GM21619 (cell line): ENCODE measurements at regions not wholly inside any gene's neighbourhood (a gene's known extent, or its start where the extent isn't known, plus 50 kb on each side); places are given as distances from the start of the nearest gene placed in this dataset.

ENCODE experiments used
- ATAC-seq: cut with Tn5 transposase; IDR thresholded peaks from one replicate; pipeline ENCODE4 v1.9.1; 2021; ENCODE audit not compliant: unreplicated experiment

- ATAC-seq, result no peak
Observed at GRCh38 chr1:55611123-55611522, 396.0 kb upstream of the USP24 start.

- no peak for ATAC-seq
Observed at GRCh38 chr1:55610203-55610602, 395.0 kb upstream of the USP24 start.

- ATAC-seq, result no peak
Observed at GRCh38 chr1:55609630-55610029, 394.5 kb upstream of the USP24 start.

GRCh38 chr1:55605155-55605554 lies 390.0 kb upstream of the USP24 start:
- ATAC-seq, result no peak

- no peak for ATAC-seq
Observed at GRCh38 chr1:55604749-55605148, 389.6 kb upstream of the USP24 start.

GRCh38 chr1:55604179-55604578 lies 389.0 kb upstream of the USP24 start:
- no peak for ATAC-seq

- no peak for ATAC-seq
Observed at GRCh38 chr1:55600242-55600641, 385.1 kb upstream of the USP24 start.

GRCh38 chr1:55597910-55598309 lies 382.7 kb upstream of the USP24 start:
- ATAC-seq, result no peak

GRCh38 chr1:55594701-55595100 lies 379.5 kb upstream of the USP24 start:
- no peak for ATAC-seq

GRCh38 chr1:55593298-55593697 lies 378.1 kb upstream of the USP24 start:
- ATAC-seq, result no peak

- ATAC-seq, result no peak
Observed at GRCh38 chr1:55592122-55592521, 377.0 kb upstream of the USP24 start.

GRCh38 chr1:55589671-55590297 lies 374.6 kb upstream of the USP24 start:
- no peak for ATAC-seq

- ATAC-seq, result no peak
Observed at GRCh38 chr1:55588309-55588708, 373.1 kb upstream of the USP24 start.

GRCh38 chr1:55586771-55587170 lies 371.6 kb upstream of the USP24 start:
- ATAC-seq, result no peak

- ATAC-seq, result no peak
Observed at GRCh38 chr1:55585402-55585792, 370.2 kb upstream of the USP24 start.

GRCh38 chr1:55584526-55585401 lies 369.6 kb upstream of the USP24 start:
- ATAC-seq, result no peak

- ATAC-seq, result no peak
Observed at GRCh38 chr1:55582084-55582483, 366.9 kb upstream of the USP24 start.

- no peak for ATAC-seq
Observed at GRCh38 chr1:55580845-55581332, 365.7 kb upstream of the USP24 start.

- no peak for ATAC-seq
Observed at GRCh38 chr1:55579332-55580001, 364.3 kb upstream of the USP24 start.

- ATAC-seq, result no peak
Observed at GRCh38 chr1:55578646-55579045, 363.5 kb upstream of the USP24 start.

- ATAC-seq, result no peak
Observed at GRCh38 chr1:55575571-55576279, 360.6 kb upstream of the USP24 start.
